OCI-LY7 (cell line): ENCODE measurements at regions not wholly inside any gene's neighbourhood (a gene's known extent, or its start where the extent isn't known, plus 50 kb on each side); places are given as distances from the start of the nearest gene placed in this dataset.

Experiments
- EZH2phosphoT487 ChIP-seq: fragments of 200-600 bp; sonication (generic); IDR thresholded peaks from 2 replicates; pipeline ENCODE4 v1.6.1; 2018; ENCODE audit warnings: low read depth, borderline replicate concordance, mild to moderate bottlenecking, mixed run types, antibody characterized with exemption, low read length, moderate library complexity, mixed read lengths
- TF ChIP-seq, protein P1 (sequence below): fragments of 200-600 bp; sonication (generic); conservative IDR thresholded peaks from 2 replicates; pipeline ENCODE4 v1.5.1; 2014; ENCODE audit warnings: mild to moderate bottlenecking, antibody characterized with exemption, low read length, moderate library complexity, mixed read lengths

DNA sequence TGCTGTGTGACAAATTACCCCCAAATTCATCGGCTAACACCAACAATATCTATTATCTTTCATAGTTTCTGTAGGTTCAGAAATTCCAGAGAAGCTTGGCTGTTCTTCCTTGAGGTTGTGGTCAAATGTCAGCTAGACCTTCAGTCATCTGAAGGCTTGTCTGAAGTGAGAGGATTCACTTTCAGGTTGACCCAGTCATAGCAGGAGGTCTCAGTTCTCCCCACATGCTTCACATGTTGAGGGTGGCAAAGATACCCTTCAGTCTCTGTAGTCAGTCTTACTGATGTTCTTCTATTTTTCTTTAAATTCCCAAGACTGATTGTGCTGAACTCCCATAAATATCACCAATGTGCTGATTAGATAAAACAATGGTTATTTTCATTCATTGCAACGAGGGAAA is 1692.0 kb downstream of the REEP3 start:
- TF ChIP-seq, protein P1, sequence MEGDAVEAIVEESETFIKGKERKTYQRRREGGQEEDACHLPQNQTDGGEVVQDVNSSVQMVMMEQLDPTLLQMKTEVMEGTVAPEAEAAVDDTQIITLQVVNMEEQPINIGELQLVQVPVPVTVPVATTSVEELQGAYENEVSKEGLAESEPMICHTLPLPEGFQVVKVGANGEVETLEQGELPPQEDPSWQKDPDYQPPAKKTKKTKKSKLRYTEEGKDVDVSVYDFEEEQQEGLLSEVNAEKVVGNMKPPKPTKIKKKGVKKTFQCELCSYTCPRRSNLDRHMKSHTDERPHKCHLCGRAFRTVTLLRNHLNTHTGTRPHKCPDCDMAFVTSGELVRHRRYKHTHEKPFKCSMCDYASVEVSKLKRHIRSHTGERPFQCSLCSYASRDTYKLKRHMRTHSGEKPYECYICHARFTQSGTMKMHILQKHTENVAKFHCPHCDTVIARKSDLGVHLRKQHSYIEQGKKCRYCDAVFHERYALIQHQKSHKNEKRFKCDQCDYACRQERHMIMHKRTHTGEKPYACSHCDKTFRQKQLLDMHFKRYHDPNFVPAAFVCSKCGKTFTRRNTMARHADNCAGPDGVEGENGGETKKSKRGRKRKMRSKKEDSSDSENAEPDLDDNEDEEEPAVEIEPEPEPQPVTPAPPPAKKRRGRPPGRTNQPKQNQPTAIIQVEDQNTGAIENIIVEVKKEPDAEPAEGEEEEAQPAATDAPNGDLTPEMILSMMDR = no peak
- no peak for TF ChIP-seq EZH2phosphoT487
